MM.1S (cell line): ENCODE measurements at regions not wholly inside any gene's neighbourhood (a gene's known extent, or its start where the extent isn't known, plus 50 kb on each side); places are given as distances from the start of the nearest gene placed in this dataset.

Experiments used
- DNase-seq: peaks from one replicate; pipeline ENCODE4 v3.0.0-alpha.2; 2015
- H2AFZ ChIP-seq: fragments of 300-600 bp; sonication (generic); 2 replicates; pipeline ENCODE4 v1.6.0; 2016; ENCODE audit warnings: antibody characterized with exemption, low read length
- H3F3A ChIP-seq: fragments of 300-600 bp; sonication (generic); 2 replicates; pipeline ENCODE4 v1.6.1; 2016; ENCODE audit warnings: mild to moderate bottlenecking, antibody characterized with exemption, low read length, moderate library complexity, mixed read lengths; ENCODE audit not compliant: insufficient read depth
- H3K27ac ChIP-seq: fragments of 300-600 bp; sonication (generic); 2 replicates; pipeline ENCODE4 v1.5.1; 2016; ENCODE audit warnings: mild to moderate bottlenecking, low read length
- H3K27me3 ChIP-seq: fragments of 300-600 bp; sonication (generic); replicated peaks from 2 replicates; pipeline ENCODE4 v1.6.0; 2016; ENCODE audit warnings: low read length; ENCODE audit not compliant: insufficient read depth
- H3K36me3 ChIP-seq: fragments of 300-600 bp; sonication (generic); replicated peaks from 2 replicates; pipeline ENCODE4 v1.6.1; 2016; ENCODE audit warnings: mild to moderate bottlenecking, low read length, mixed read lengths; ENCODE audit not compliant: insufficient read depth
- H3K4me1 ChIP-seq: fragments of 300-600 bp; sonication (generic); 2 replicates; pipeline ENCODE4 v1.6.1; 2016; ENCODE audit warnings: low read length, mixed read lengths
- H3K4me2 ChIP-seq: fragments of 300-600 bp; sonication (generic); 2 replicates; pipeline ENCODE4 v1.6.0; 2016; ENCODE audit warnings: low read depth, low read length
- H3K4me3 ChIP-seq: fragments of 300-600 bp; sonication (generic); 2 replicates; pipeline ENCODE4 v1.5.1; 2016; ENCODE audit warnings: low read length, mixed read lengths
- H3K79me2 ChIP-seq: fragments of 300-600 bp; sonication (generic); 2 replicates; pipeline ENCODE4 v1.6.1; 2016; ENCODE audit warnings: mixed run types, low read length, mixed read lengths
- H3K9ac ChIP-seq: fragments of 300-600 bp; sonication (generic); 2 replicates; pipeline ENCODE4 v1.6.1; 2016; ENCODE audit warnings: low read length, mixed read lengths
- H3K9me2 ChIP-seq: fragments of 300-600 bp; sonication (generic); replicated peaks from 2 replicates; pipeline ENCODE4 v1.6.1; 2016; ENCODE audit warnings: mild to moderate bottlenecking, low read length, mixed read lengths; ENCODE audit not compliant: insufficient read depth
- H3K9me3 ChIP-seq: fragments of 300-600 bp; sonication (generic); replicated peaks from 2 replicates; pipeline ENCODE4 v1.6.1; 2016; ENCODE audit warnings: mild to moderate bottlenecking, low read length, mixed read lengths; ENCODE audit not compliant: insufficient read depth
- H4K20me1 ChIP-seq: fragments of 300-600 bp; sonication (generic); 2 replicates; pipeline ENCODE4 v1.6.1; 2016; ENCODE audit warnings: mild to moderate bottlenecking, low read length, moderate library complexity, mixed read lengths; ENCODE audit not compliant: insufficient read depth
- EZH2 ChIP-seq: fragments of 300-600 bp; sonication (generic); optimal IDR thresholded peaks from 2 replicates; pipeline ENCODE3; 2017; ENCODE audit warnings: low read depth, mild to moderate bottlenecking, antibody characterized with exemption, low read length, mixed read lengths
- EZH2phosphoT487 ChIP-seq: fragments of 300-600 bp; sonication (generic); IDR thresholded peaks from 2 replicates; pipeline ENCODE4 v1.6.1; 2018; ENCODE audit warnings: antibody characterized with exemption, low read length
- TF ChIP-seq, protein P1 (sequence below): fragments of 300-600 bp; sonication (generic); IDR thresholded peaks from 2 replicates; pipeline ENCODE4 v1.5.1; 2016; ENCODE audit warnings: antibody characterized with exemption, low read length, mixed read lengths

GRCh38 chr6:49370518-49370917, 92.5 kb downstream of the MMUT start:
- DNase-seq: no peak
- Histone ChIP-seq H3K4me3 (no peak overlapping the region), H3K4me2 (no peak overlapping the region), H3F3A (no peaks in the 10 kb centered on the region), H3K79me2 (no peaks in the 10 kb centered on the region), H3K27ac (no peak overlapping the region), H2AFZ (no peak overlapping the region), H3K9me3 (no peaks in the 10 kb centered on the region), H3K9ac (no peak overlapping the region), H3K9me2 (no peaks in the 10 kb centered on the region), H4K20me1 (no peaks in the 10 kb centered on the region), H3K36me3 (no peaks in the 10 kb centered on the region), H3K4me1 (no peaks in the 10 kb centered on the region), H3K27me3 (no peaks in the 10 kb centered on the region)
- TF ChIP-seq EZH2 (no peak), EZH2phosphoT487 (no peak)
- TF ChIP-seq, protein P1, sequence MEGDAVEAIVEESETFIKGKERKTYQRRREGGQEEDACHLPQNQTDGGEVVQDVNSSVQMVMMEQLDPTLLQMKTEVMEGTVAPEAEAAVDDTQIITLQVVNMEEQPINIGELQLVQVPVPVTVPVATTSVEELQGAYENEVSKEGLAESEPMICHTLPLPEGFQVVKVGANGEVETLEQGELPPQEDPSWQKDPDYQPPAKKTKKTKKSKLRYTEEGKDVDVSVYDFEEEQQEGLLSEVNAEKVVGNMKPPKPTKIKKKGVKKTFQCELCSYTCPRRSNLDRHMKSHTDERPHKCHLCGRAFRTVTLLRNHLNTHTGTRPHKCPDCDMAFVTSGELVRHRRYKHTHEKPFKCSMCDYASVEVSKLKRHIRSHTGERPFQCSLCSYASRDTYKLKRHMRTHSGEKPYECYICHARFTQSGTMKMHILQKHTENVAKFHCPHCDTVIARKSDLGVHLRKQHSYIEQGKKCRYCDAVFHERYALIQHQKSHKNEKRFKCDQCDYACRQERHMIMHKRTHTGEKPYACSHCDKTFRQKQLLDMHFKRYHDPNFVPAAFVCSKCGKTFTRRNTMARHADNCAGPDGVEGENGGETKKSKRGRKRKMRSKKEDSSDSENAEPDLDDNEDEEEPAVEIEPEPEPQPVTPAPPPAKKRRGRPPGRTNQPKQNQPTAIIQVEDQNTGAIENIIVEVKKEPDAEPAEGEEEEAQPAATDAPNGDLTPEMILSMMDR: no peak

DNA sequence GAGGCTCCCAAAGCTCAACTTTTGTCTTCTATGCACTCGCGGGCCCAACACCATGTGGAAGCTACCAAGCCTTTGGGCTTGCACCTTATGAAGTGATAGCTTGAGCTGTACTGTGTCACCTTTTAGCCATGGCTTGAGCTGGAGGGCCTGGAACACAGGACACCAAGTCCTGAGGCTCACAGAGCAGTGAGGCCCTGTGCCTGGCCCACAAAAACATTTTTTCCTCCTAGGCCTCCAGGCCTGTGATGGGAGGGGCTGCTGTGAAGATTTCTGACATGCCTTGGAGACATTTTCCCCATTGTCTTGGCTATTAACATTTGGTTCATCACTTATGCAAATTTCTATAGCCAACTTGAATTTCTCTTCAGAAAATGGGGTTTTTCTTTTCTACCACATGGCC, 96.5 kb downstream of the MMUT start:
- no peak overlapping the region for H3K27ac ChIP-seq
- H3F3A ChIP-seq: no peaks in the 10 kb centered on the region
- H2AFZ ChIP-seq: no peak overlapping the region
- no peak for TF ChIP-seq EZH2
- no peak for TF ChIP-seq EZH2phosphoT487
- TF ChIP-seq, protein P1: no peak
- no peaks in the 10 kb centered on the region for H3K9me2 ChIP-seq
- H3K4me1 ChIP-seq: no peaks in the 10 kb centered on the region
- no peaks in the 10 kb centered on the region for H3K36me3 ChIP-seq
- H4K20me1 ChIP-seq: no peaks in the 10 kb centered on the region
- no peak overlapping the region for H3K4me2 ChIP-seq
- no peak overlapping the region for H3K9ac ChIP-seq
- H3K27me3 ChIP-seq: no peaks in the 10 kb centered on the region
- no peaks in the 10 kb centered on the region for H3K79me2 ChIP-seq
- no peak for DNase-seq
- no peaks in the 10 kb centered on the region for H3K9me3 ChIP-seq
- H3K4me3 ChIP-seq: no peak overlapping the region

- Histone ChIP-seq H2AFZ (no peak overlapping the region), H3K9me2 (no peaks in the 10 kb centered on the region), H4K20me1 (no peaks in the 10 kb centered on the region), H3K9me3 (no peaks in the 10 kb centered on the region), H3K36me3 (no peaks in the 10 kb centered on the region), H3K4me1 (no peaks in the 10 kb centered on the region), H3K79me2 (no peaks in the 10 kb centered on the region), H3F3A (no peaks in the 10 kb centered on the region), H3K4me3 (no peak overlapping the region), H3K27me3 (no peaks in the 10 kb centered on the region), H3K4me2 (no peak overlapping the region), H3K27ac (no peak overlapping the region), H3K9ac (no peak overlapping the region)
- TF ChIP-seq EZH2phosphoT487 (no peak), EZH2 (no peak)
- TF ChIP-seq, protein P1: no peak
- no peak for DNase-seq
Measured at GRCh38 chr6:49348561-49348960, 114.5 kb downstream of the MMUT start.

DNA sequence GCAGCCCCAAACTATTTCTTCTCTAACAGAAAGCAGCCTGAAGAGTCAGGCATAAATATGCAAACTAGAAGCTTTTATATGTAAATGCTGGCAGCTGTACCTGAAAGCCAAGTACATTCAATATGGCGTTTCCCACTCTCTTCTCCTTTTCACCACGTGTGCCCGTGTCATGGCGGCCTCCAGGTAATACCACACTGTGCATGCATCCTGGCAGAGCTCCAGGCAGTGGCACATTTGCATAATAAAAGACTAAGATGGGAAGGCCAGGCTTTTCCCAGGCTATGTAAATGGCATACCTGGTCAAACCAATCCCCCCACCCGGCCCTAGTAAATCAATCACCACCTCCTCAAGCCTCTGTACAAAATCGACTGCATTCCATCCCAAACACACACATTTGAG, 120.6 kb downstream of the MMUT start:
- H3K4me2 ChIP-seq: no peak overlapping the region
- no peaks in the 10 kb centered on the region for H4K20me1 ChIP-seq
- H3K36me3 ChIP-seq: no peaks in the 10 kb centered on the region
- H3K79me2 ChIP-seq: no peaks in the 10 kb centered on the region
- DNase-seq: no peak
- no peaks in the 10 kb centered on the region for H3K9me3 ChIP-seq
- H3K27me3 ChIP-seq: no peaks in the 10 kb centered on the region
- H3K27ac ChIP-seq: no peak overlapping the region
- H3K4me3 ChIP-seq: no peak overlapping the region
- no peak overlapping the region for H2AFZ ChIP-seq
- TF ChIP-seq EZH2phosphoT487 (no peak), EZH2 (no peak)
- TF ChIP-seq, protein P1: no peak
- no peak overlapping the region for H3K9ac ChIP-seq
- no peaks in the 10 kb centered on the region for H3K4me1 ChIP-seq
- no peaks in the 10 kb centered on the region for H3K9me2 ChIP-seq
- H3F3A ChIP-seq: no peaks in the 10 kb centered on the region
